VCaP (cell line): ENCODE measurements at regions not wholly inside any gene's neighbourhood (a gene's known extent, or its start where the extent isn't known, plus 50 kb on each side); places are given as distances from the start of the nearest gene placed in this dataset.

Source experiments
- H3K27ac ChIP-seq: fragments of 450-650 bp; 2 replicates; pipeline ENCODE4 v1.5.1; 2017
- TF ChIP-seq, protein P1 (sequence below): fragments of 450-650 bp; conservative IDR thresholded peaks from 2 replicates; pipeline ENCODE4 v1.5.1; 2017; ENCODE audit warnings: mild to moderate bottlenecking, moderate library complexity

GRCh38 chr7:82629583-82629982 is 186.0 kb upstream of the CACNA2D1 start:
- TF ChIP-seq, protein P1, sequence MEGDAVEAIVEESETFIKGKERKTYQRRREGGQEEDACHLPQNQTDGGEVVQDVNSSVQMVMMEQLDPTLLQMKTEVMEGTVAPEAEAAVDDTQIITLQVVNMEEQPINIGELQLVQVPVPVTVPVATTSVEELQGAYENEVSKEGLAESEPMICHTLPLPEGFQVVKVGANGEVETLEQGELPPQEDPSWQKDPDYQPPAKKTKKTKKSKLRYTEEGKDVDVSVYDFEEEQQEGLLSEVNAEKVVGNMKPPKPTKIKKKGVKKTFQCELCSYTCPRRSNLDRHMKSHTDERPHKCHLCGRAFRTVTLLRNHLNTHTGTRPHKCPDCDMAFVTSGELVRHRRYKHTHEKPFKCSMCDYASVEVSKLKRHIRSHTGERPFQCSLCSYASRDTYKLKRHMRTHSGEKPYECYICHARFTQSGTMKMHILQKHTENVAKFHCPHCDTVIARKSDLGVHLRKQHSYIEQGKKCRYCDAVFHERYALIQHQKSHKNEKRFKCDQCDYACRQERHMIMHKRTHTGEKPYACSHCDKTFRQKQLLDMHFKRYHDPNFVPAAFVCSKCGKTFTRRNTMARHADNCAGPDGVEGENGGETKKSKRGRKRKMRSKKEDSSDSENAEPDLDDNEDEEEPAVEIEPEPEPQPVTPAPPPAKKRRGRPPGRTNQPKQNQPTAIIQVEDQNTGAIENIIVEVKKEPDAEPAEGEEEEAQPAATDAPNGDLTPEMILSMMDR = no peak
- no peak overlapping the region for H3K27ac ChIP-seq

- TF ChIP-seq, protein P1 = peak; percentile 58
- H3K27ac ChIP-seq = no peak overlapping the region
Measured at GRCh38 chr7:82625377-82625776, 181.8 kb upstream of the CACNA2D1 start.

DNA sequence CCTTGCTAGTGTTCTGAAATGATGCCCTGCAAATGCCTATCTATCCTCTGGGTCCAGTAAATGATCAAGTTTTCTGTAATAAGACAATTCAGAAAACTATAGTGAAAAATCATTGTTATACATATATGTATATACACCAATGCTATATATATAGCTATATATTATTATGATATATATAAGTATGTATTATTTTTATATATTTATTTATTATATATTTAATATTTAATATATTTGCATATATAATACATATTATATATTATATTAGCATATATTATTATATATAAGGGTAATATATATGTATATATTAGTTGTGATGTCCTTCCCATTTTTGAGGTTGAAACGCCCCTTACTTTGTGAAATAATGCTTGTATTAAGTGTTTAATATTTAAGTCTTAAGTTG is 181.4 kb upstream of the CACNA2D1 start:
- TF ChIP-seq, protein P1 = no peak
- H3K27ac ChIP-seq = no peak overlapping the region

GRCh38 chr7:82624337-82624736 is 180.8 kb upstream of the CACNA2D1 start:
- TF ChIP-seq, protein P1 = no peak
- H3K27ac ChIP-seq = no peak overlapping the region

GRCh38 chr7:82623812-82624211 is 180.2 kb upstream of the CACNA2D1 start:
- H3K27ac ChIP-seq = no peak overlapping the region
- TF ChIP-seq, protein P1 = no peak

- TF ChIP-seq, protein P1 = no peak
- H3K27ac ChIP-seq = no peak overlapping the region
Measured at GRCh38 chr7:82617156-82617555, 173.6 kb upstream of the CACNA2D1 start.

GRCh38 chr7:82616059-82616728 is 172.6 kb upstream of the CACNA2D1 start:
- H3K27ac ChIP-seq = no peak overlapping the region
- TF ChIP-seq, protein P1 = no peak
